H1 (cell line): ENCODE measurements at regions not wholly inside any gene's neighbourhood (a gene's known extent, or its start where the extent isn't known, plus 50 kb on each side); places are given as distances from the start of the nearest gene placed in this dataset.

Experiments used
- CTCF ChIA-PET: fragments of 300-600 bp; sonication (Branson Sonifier 250); formaldehyde crosslinking; loops from one replicate; lab custom pipeline; 2021; ENCODE audit not compliant: partially characterized antibody; lab: Charles Lee
- POLR2A ChIA-PET: fragments of 300-600 bp; sonication (Branson Sonifier 250); formaldehyde crosslinking; loops from one replicate; lab custom pipeline; 2021; ENCODE audit warnings: inconsistent platforms; ENCODE audit not compliant: partially characterized antibody; lab: Charles Lee
- DNase-seq, 2 experiments: peaks; one replicate each; pipeline versions ENCODE4 v3.0.0 to v3.0.0-alpha.2; 2010 to 2022; ENCODE audit warnings: low spot score in 2 of 2, low read depth in 1 of 2, mixed read lengths in 1 of 2
- FAIRE-seq: peaks from 2 replicates; lab custom pipeline; 2011; peaks lifted over from hg19 to GRCh38; lab: Jason Lieb, UNC
- H2AFZ ChIP-seq: 2 replicates; pipeline ENCODE4 v1.8.1; 2012; ENCODE audit warnings: low read length, inconsistent platforms
- H2AK5ac ChIP-seq: 2 replicates; pipeline ENCODE4 v1.6.1; 2013; ENCODE audit warnings: low read depth, low read length
- H2BK120ac ChIP-seq: replicated peaks from 2 replicates; pipeline ENCODE3; 2013; ENCODE audit warnings: low read depth, low read length, inconsistent platforms
- H2BK12ac ChIP-seq: 2 replicates; pipeline ENCODE4 v1.6.1; 2013; ENCODE audit warnings: low read depth, low read length
- H2BK15ac ChIP-seq: 2 replicates; pipeline ENCODE4 v1.6.1; 2013; ENCODE audit warnings: low read length
- H2BK20ac ChIP-seq: 2 replicates; pipeline ENCODE4 v1.6.1; 2013; ENCODE audit warnings: low read length
- H2BK5ac ChIP-seq: 2 replicates; pipeline ENCODE4 v1.6.1; 2013; ENCODE audit warnings: low read depth, low read length
- H3K14ac ChIP-seq: 2 replicates; pipeline ENCODE4 v1.6.1; 2013; ENCODE audit warnings: inconsistent platforms; ENCODE audit not compliant: insufficient read length
- H3K18ac ChIP-seq: 2 replicates; pipeline ENCODE4 v1.6.1; 2013; ENCODE audit warnings: low read length; ENCODE audit errors: extremely low read depth
- H3K23ac ChIP-seq: 2 replicates; pipeline ENCODE4 v1.6.1; 2013; ENCODE audit warnings: inconsistent platforms; ENCODE audit not compliant: insufficient read length
- H3K23me2 ChIP-seq: 2 replicates; pipeline ENCODE4 v1.6.1; 2013; ENCODE audit warnings: low read depth, low read length
- H3K27ac ChIP-seq: 2 replicates; pipeline ENCODE4 v1.6.1; 2011; ENCODE audit warnings: low read depth, low read length, inconsistent platforms
- H3K27me3 ChIP-seq, 4 experiments: replicated peaks in 1 of 4; 1 replicate in 1 of 4; 2 replicates in 3 of 4; pipeline versions ENCODE4 v1.6.1 to v1.8.1; 2011 to 2013; ENCODE audit warnings: low read length in 3 of 4, mild to moderate bottlenecking in 3 of 4, inconsistent platforms in 2 of 4, mixed read lengths in 2 of 4, moderate library complexity in 1 of 4; ENCODE audit not compliant: control insufficient read depth in 3 of 4, insufficient read depth in 3 of 4; ENCODE audit errors: extremely low read depth in 1 of 4
- H3K36me3 ChIP-seq, 4 experiments: 2 replicates each; pipeline versions ENCODE4 v1.6.1 to v1.8.1; 2011 to 2013; ENCODE audit warnings: mild to moderate bottlenecking in 4 of 4, low read length in 3 of 4, moderate library complexity in 2 of 4, control low read depth in 1 of 4, inconsistent platforms in 1 of 4; ENCODE audit not compliant: insufficient read depth in 4 of 4, control insufficient read depth in 2 of 4
- H3K4ac ChIP-seq: replicated peaks from 2 replicates; pipeline ENCODE3; 2013; ENCODE audit warnings: low read length, low read depth, mixed read lengths, inconsistent platforms; ENCODE audit not compliant: insufficient read length
- H3K4me1 ChIP-seq, 4 experiments: replicated peaks in 1 of 4; 1 replicate in 1 of 4; 2 replicates in 3 of 4; pipeline versions ENCODE4 v1.6.1 to v1.8.1; 2011 to 2013; ENCODE audit warnings: low read length in 3 of 4, inconsistent platforms in 2 of 4, mixed read lengths in 1 of 4; ENCODE audit not compliant: insufficient read depth in 4 of 4, control insufficient read depth in 3 of 4
- H3K4me2 ChIP-seq, 2 experiments: 2 replicates each; pipeline versions ENCODE4 v1.6.1 to v1.8.1; 2011 to 2013; ENCODE audit warnings: low read depth in 2 of 2, low read length in 2 of 2, control low read depth in 1 of 2, inconsistent platforms in 1 of 2, mild to moderate bottlenecking in 1 of 2; ENCODE audit not compliant: insufficient read depth in 1 of 2
- H3K4me3 ChIP-seq, 4 experiments: fragments of 200-600, 300-600 bp in 1 of 4; sonication (generic), shearing (Covaris generic), sonication (Bioruptor Twin) in 1 of 4; 2 replicates each; pipeline versions ENCODE4 v1.5.1 to v1.8.1; 2011 to 2016; ENCODE audit warnings: low read length in 4 of 4, low read depth in 3 of 4, control low read depth in 2 of 4, inconsistent platforms in 2 of 4, mild to moderate bottlenecking in 2 of 4, mixed read lengths in 1 of 4, moderate library complexity in 1 of 4; ENCODE audit not compliant: insufficient read depth in 2 of 4; ENCODE audit errors: extremely low read depth in 1 of 4
- H3K56ac ChIP-seq: replicated peaks from 2 replicates; pipeline ENCODE3; 2013; ENCODE audit warnings: low read depth, mild to moderate bottlenecking, mixed read lengths, low read length, inconsistent platforms; ENCODE audit not compliant: insufficient read length
- H3K79me1 ChIP-seq: 2 replicates; pipeline ENCODE4 v1.6.1; 2013; ENCODE audit warnings: low read depth, low read length, control low read depth
- H3K79me2 ChIP-seq, 2 experiments: 2 replicates each; pipeline versions ENCODE4 v1.6.1 to v1.8.1; 2012 to 2013; ENCODE audit warnings: low read length in 2 of 2, mild to moderate bottlenecking in 2 of 2, inconsistent platforms in 1 of 2; ENCODE audit not compliant: insufficient read depth in 2 of 2, control insufficient read depth in 1 of 2
- H3K9ac ChIP-seq, 4 experiments: replicated peaks in 1 of 4; 1 replicate in 1 of 4; 2 replicates in 3 of 4; pipeline versions ENCODE4 v1.6.1 to v1.8.1; 2011 to 2013; ENCODE audit warnings: low read depth in 3 of 4, low read length in 3 of 4, control low read depth in 2 of 4, mild to moderate bottlenecking in 2 of 4, moderate library complexity in 2 of 4, inconsistent platforms in 1 of 4; ENCODE audit errors: extremely low read depth in 1 of 4
- H3K9me3 ChIP-seq, 2 experiments: 2 replicates each; pipeline versions ENCODE4 v1.6.1 to v1.8.1; 2012 to 2013; ENCODE audit warnings: mild to moderate bottlenecking in 2 of 2, moderate library complexity in 2 of 2, control low read depth in 1 of 2, inconsistent platforms in 1 of 2, low read depth in 1 of 2, low read length in 1 of 2, mixed read lengths in 1 of 2; ENCODE audit not compliant: insufficient read depth in 2 of 2
- H4K20me1 ChIP-seq, 2 experiments: replicated peaks in 1 of 2; 2 replicates each; pipeline versions ENCODE3 to v1.8.1; 2011 to 2013; ENCODE audit warnings: inconsistent platforms in 2 of 2, low read length in 2 of 2, mild to moderate bottlenecking in 1 of 2; ENCODE audit not compliant: insufficient read depth in 2 of 2, control insufficient read depth in 1 of 2
- H4K5ac ChIP-seq: 2 replicates; pipeline ENCODE4 v1.6.1; 2013; ENCODE audit warnings: low read length, low read depth, mixed read lengths, inconsistent platforms; ENCODE audit not compliant: insufficient read length
- H4K8ac ChIP-seq: 2 replicates; pipeline ENCODE4 v1.8.0; 2013; ENCODE audit warnings: mild to moderate bottlenecking, moderate library complexity, low read length, inconsistent platforms; ENCODE audit not compliant: insufficient read depth; ENCODE audit errors: extremely low read depth
- H4K91ac ChIP-seq: replicated peaks from 2 replicates; pipeline ENCODE3; 2013; ENCODE audit warnings: low read length, mixed read lengths, inconsistent platforms; ENCODE audit not compliant: insufficient read length
- CHD1 ChIP-seq: IDR thresholded peaks from 2 replicates; pipeline ENCODE4 v1.6.1; 2012; ENCODE audit warnings: low read depth, low read length, improper control_type of control experiment
- EZH2 ChIP-seq: fragments of 200-600 bp; sonication (generic); IDR thresholded peaks from 2 replicates; pipeline ENCODE4 v1.7.1; 2012; ENCODE audit warnings: low read depth, mild to moderate bottlenecking, moderate library complexity, low read length, inconsistent platforms; ENCODE audit not compliant: severe bottlenecking
- FOSL1 ChIP-seq: IDR thresholded peaks from 2 replicates; pipeline ENCODE4 v1.6.1; 2011; ENCODE audit warnings: mild to moderate bottlenecking, low read depth, low read length, moderate library complexity; ENCODE audit not compliant: insufficient read depth
- JUN ChIP-seq: IDR thresholded peaks from 2 replicates; pipeline ENCODE4 v1.6.1; 2011; ENCODE audit warnings: low read depth, mild to moderate bottlenecking, improper control_type of control experiment, low read length
- KDM1A ChIP-seq: fragments of 200-600, 300-600 bp; sonication (generic); IDR thresholded peaks from 2 replicates; pipeline ENCODE4 v1.7.1; 2016; ENCODE audit warnings: mild to moderate bottlenecking, low read length, borderline replicate concordance
- NRF1 ChIP-seq: IDR thresholded peaks from 2 replicates; pipeline ENCODE4 v1.6.1; 2011; ENCODE audit warnings: mild to moderate bottlenecking, low read depth, low read length, improper control_type of control experiment
- SP4 ChIP-seq: IDR thresholded peaks from 2 replicates; pipeline ENCODE4 v1.6.1; 2012; ENCODE audit warnings: low read length, inconsistent platforms
- SRF ChIP-seq: IDR thresholded peaks from 2 replicates; pipeline ENCODE4 v1.6.1; 2011; ENCODE audit warnings: mild to moderate bottlenecking, low read depth, low read length, moderate library complexity
- TAF1 ChIP-seq: IDR thresholded peaks from 2 replicates; pipeline ENCODE4 v1.6.1; 2011; ENCODE audit warnings: mild to moderate bottlenecking, low read depth, low read length
- TAF7 ChIP-seq: optimal IDR thresholded peaks from 2 replicates; pipeline ENCODE3; 2011; ENCODE audit warnings: low read depth, mild to moderate bottlenecking, inconsistent platforms, low read length, moderate library complexity, borderline replicate concordance
- ZNF274 ChIP-seq: IDR thresholded peaks from 2 replicates; pipeline ENCODE4 v1.7.0; 2012; ENCODE audit warnings: low read length, borderline replicate concordance; ENCODE audit errors: extremely low read depth
- WGBS, 2 experiments: shearing (Covaris generic) in 1 of 2; methylation state at CpG; one replicate each; pipeline versions ENCODE4 v1.1.6 to v1.1.7; 2013 to 2015; ENCODE audit warnings: low lambda C conversion rate in 2 of 2, mixed read lengths in 2 of 2, inconsistent platforms in 1 of 2, low coverage in 1 of 2, missing lambda C conversion rate in 1 of 2; ENCODE audit not compliant: insufficient replicate concordance in 2 of 2, insufficient coverage in 1 of 2, insufficient read length in 1 of 2; ENCODE audit errors: extremely low coverage in 1 of 2, missing lambda C conversion rate in 1 of 2; 5-methylcytosine and 5-hydroxymethylcytosine counted together
- TF ChIP-seq, protein P1 (sequence below): IDR thresholded peaks from 2 replicates; pipeline ENCODE4 v1.6.1; 2011; ENCODE audit warnings: low read depth, mild to moderate bottlenecking, low read length; ENCODE audit not compliant: insufficient read depth
- TF ChIP-seq, protein P2 (sequence below): IDR thresholded peaks from 2 replicates; pipeline ENCODE4 v1.6.1; 2012; ENCODE audit warnings: low read length, inconsistent platforms

DNA sequence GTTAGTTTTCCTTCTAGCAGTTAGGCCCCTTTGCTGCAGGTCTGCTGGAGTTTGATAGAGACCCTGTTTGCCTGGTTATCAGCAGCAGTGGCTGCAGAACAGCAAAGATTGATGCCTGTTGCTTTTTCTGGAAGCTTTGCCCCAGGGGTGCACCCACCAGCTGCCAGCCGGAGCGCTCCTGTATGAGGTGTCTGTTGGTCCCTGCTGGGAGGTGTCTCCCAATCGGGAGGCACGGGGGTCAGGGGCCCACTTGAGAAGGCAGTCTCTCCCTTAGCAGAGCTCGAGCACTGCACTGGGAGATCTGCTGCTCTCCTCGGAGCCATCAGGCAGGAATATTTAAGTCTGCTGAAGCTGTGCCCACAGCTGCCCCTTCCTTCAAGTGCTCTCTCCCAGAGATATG lies 825.3 kb upstream of the GRM7 start:
- no peaks in the 10 kb centered on the region for H3K79me2 ChIP-seq
- no peaks in the 10 kb centered on the region; a peak in 1 of 8 replicates for H3K36me3 ChIP-seq
- H4K20me1 ChIP-seq = no peaks in the 10 kb centered on the region
- H2BK20ac ChIP-seq = no peak overlapping the region
- 100% methylated on average over 6 of the region's 6 CpGs; no CpG with 5 or more reads in 1 of the 2 experiments for WGBS, 2 experiments
- ChIA-PET POLR2A (no interaction called here), CTCF (no interaction called here)
- H4K8ac ChIP-seq = no peak overlapping the region
- H3K56ac ChIP-seq = no peak overlapping the region
- DNase-seq = no peak
- H3K4ac ChIP-seq = no peak overlapping the region
- no peak overlapping the region for H2BK120ac ChIP-seq
- no peak overlapping the region for H2AK5ac ChIP-seq
- H2BK15ac ChIP-seq = no peak overlapping the region
- no peaks in the 10 kb centered on the region for H3K79me1 ChIP-seq
- no peak for FAIRE-seq
- no peak overlapping the region for H3K4me2 ChIP-seq
- no peaks in the 10 kb centered on the region for H3K4me1 ChIP-seq
- no peak overlapping the region for H2AFZ ChIP-seq
- no peak overlapping the region for H3K27ac ChIP-seq
- no peak overlapping the region for H2BK12ac ChIP-seq
- H2BK5ac ChIP-seq = no peak overlapping the region
- H3K23ac ChIP-seq = no peak overlapping the region
- H3K9ac ChIP-seq = no peak overlapping the region
- no peaks in the 10 kb centered on the region for H3K23me2 ChIP-seq
- H3K27me3 ChIP-seq = no peaks in the 10 kb centered on the region
- no peak overlapping the region for H3K4me3 ChIP-seq
- peaks cover 9 to 15% of the 10 kb centered on the region in 2 experiments; a peak in 3 of 4 replicates for H3K9me3 ChIP-seq
- H3K14ac ChIP-seq = no peak overlapping the region
- H3K18ac ChIP-seq = no peak overlapping the region
- H4K91ac ChIP-seq = no peak overlapping the region
- H4K5ac ChIP-seq = no peak overlapping the region
- TF ChIP-seq, protein P1, sequence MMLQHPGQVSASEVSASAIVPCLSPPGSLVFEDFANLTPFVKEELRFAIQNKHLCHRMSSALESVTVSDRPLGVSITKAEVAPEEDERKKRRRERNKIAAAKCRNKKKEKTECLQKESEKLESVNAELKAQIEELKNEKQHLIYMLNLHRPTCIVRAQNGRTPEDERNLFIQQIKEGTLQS = no peak
- no peak for TF ChIP-seq NRF1
- no peak for TF ChIP-seq TAF7
- TF ChIP-seq SRF = no peak
- no peak for TF ChIP-seq TAF1
- TF ChIP-seq, protein P2, sequence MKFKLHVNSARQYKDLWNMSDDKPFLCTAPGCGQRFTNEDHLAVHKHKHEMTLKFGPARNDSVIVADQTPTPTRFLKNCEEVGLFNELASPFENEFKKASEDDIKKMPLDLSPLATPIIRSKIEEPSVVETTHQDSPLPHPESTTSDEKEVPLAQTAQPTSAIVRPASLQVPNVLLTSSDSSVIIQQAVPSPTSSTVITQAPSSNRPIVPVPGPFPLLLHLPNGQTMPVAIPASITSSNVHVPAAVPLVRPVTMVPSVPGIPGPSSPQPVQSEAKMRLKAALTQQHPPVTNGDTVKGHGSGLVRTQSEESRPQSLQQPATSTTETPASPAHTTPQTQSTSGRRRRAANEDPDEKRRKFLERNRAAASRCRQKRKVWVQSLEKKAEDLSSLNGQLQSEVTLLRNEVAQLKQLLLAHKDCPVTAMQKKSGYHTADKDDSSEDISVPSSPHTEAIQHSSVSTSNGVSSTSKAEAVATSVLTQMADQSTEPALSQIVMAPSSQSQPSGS = no peak
- TF ChIP-seq FOSL1 = no peak
- TF ChIP-seq CHD1 = no peak
- TF ChIP-seq ZNF274 = no peak
- TF ChIP-seq JUN = no peak
- TF ChIP-seq EZH2 = no peak
- no peak for TF ChIP-seq SP4
- TF ChIP-seq KDM1A = no peak
